Sigmoid colon (tissue), 4 donors: ENCODE measurements at regions not wholly inside any gene's neighbourhood (a gene's known extent, or its start where the extent isn't known, plus 50 kb on each side); places are given as distances from the start of the nearest gene placed in this dataset.
"Not testable (repeated sequence)": the region's sequence is repeated elsewhere in the genome, so short reads cannot be mapped to it uniquely, and the experiment has no call there.

ENCODE experiments used
- CTCF ChIP-seq, 4 experiments: fragments of 450-650 bp in 3 of 4; fragments of 200-600 bp in 1 of 4; IDR thresholded peaks; one replicate each; pipeline ENCODE4 v1.5.1; 2016 to 2019; ENCODE audit warnings: antibody characterized with exemption in 4 of 4, mild to moderate bottlenecking in 3 of 4, moderate library complexity in 2 of 4
- EP300 ChIP-seq, 4 donors: sonication (generic); formaldehyde crosslinking; IDR thresholded peaks; one replicate each; pipeline ENCODE4 v1.6.1; 2017; ENCODE audit warnings: antibody characterized with exemption in 4 of 4
- POLR2A ChIP-seq, 2 donors: fragments of 450-650 bp; IDR thresholded peaks; one replicate each; pipeline ENCODE4 v1.6.1; 2016; ENCODE audit warnings: antibody characterized with exemption in 2 of 2, mild to moderate bottlenecking in 2 of 2, moderate library complexity in 2 of 2
- POLR2AphosphoS5 ChIP-seq, 4 donors: sonication (generic); formaldehyde crosslinking; IDR thresholded peaks; one replicate each; pipeline ENCODE4 v1.6.1; 2017; ENCODE audit warnings: antibody characterized with exemption in 4 of 4

GRCh38 chr7:35956988-35957387 lies 156.1 kb downstream of the SEPTIN7 start:
- not testable (repeated sequence) for TF ChIP-seq CTCF, POLR2AphosphoS5, POLR2A, EP300 (IDR thresholded peaks at IDR 0.05)
